ENCODE measurements at regions not wholly inside any gene's neighbourhood (a gene's known extent, or its start where the extent isn't known, plus 50 kb on each side); places are given as distances from the start of the nearest gene placed in this dataset.
"Not testable (repeated sequence)": the region's sequence is repeated elsewhere in the genome, so short reads cannot be mapped to it uniquely, and the experiment has no call there.

GRCh38 chr1:34371179-34371578 is 194.5 kb downstream of the C1orf94 start:
- not testable (repeated sequence) for H3K36me3 ChIP-seq (ENCODE audit: control insufficient read depth in 1 of 2, insufficient read depth in 2 of 2, low read length in 2 of 2); H3K4ac ChIP-seq (ENCODE audit: low read depth, low read length); DNase-seq; H3K4me1 ChIP-seq (ENCODE audit: control insufficient read depth in 1 of 2, insufficient read depth in 2 of 2, low read length in 2 of 2); H4K8ac ChIP-seq (ENCODE audit: low read depth, low read length); H2AFZ ChIP-seq (ENCODE audit: insufficient read depth, low read length, poor library complexity); H3K79me1 ChIP-seq (ENCODE audit: low read length); H3K4me3 ChIP-seq (ENCODE audit: low read depth, low read length); H3K4me2 ChIP-seq (ENCODE audit: low read length); H3K27ac ChIP-seq (ENCODE audit: low read depth, low read length); H3K27me3 ChIP-seq (ENCODE audit: insufficient read depth, low read length); H4K91ac ChIP-seq (ENCODE audit: low read depth, low read length); H3K18ac ChIP-seq (ENCODE audit: low read length); H3K79me2 ChIP-seq (ENCODE audit: control insufficient read depth, insufficient read depth, low read length, poor library complexity); H2AK5ac ChIP-seq (ENCODE audit: low read length); H3K23ac ChIP-seq (ENCODE audit: low read length); H2BK120ac ChIP-seq (ENCODE audit: insufficient read depth, low read length, poor library complexity); H2BK5ac ChIP-seq (ENCODE audit: low read depth, low read length, poor library complexity); H3K14ac ChIP-seq (ENCODE audit: low read length); H3K9ac ChIP-seq (ENCODE audit: low read length); H3K9me3 ChIP-seq (ENCODE audit: insufficient read depth, low read depth, low read length); H2BK12ac ChIP-seq (ENCODE audit: low read length); H4K12ac ChIP-seq (ENCODE audit: low read depth, low read length)
- no CpG with 5 or more reads among the region's 5 CpGs for WGBS (ENCODE audit: extremely low coverage, insufficient coverage, insufficient read length)

GRCh38 chr1:34371829-34372532 is 195.3 kb downstream of the C1orf94 start:
- Histone ChIP-seq H2BK12ac (ENCODE audit: low read length) (no peak overlapping the region), H2BK5ac (ENCODE audit: low read depth, low read length, poor library complexity) (no peak overlapping the region)
- no CpG with 5 or more reads among the region's 1 CpG for WGBS (ENCODE audit: extremely low coverage, insufficient coverage, insufficient read length)

GRCh38 chr1:34372891-34373290 is 196.2 kb downstream of the C1orf94 start:
- no peak for DNase-seq
- Histone ChIP-seq H3K4ac (ENCODE audit: low read depth, low read length) (no peak overlapping the region), H3K27me3 (ENCODE audit: insufficient read depth, low read length) (no peaks in the 10 kb centered on the region), H3K18ac (ENCODE audit: low read length) (no peak overlapping the region), H3K79me1 (ENCODE audit: low read length) (no peaks in the 10 kb centered on the region), H3K36me3 (ENCODE audit: control insufficient read depth in 1 of 2, insufficient read depth in 2 of 2, low read length in 2 of 2) (no peaks in the 10 kb centered on the region), H2BK5ac (ENCODE audit: low read depth, low read length, poor library complexity) (no peak overlapping the region), H3K9me3 (ENCODE audit: insufficient read depth, low read depth, low read length) (no peaks in the 10 kb centered on the region), H2BK120ac (ENCODE audit: insufficient read depth, low read length, poor library complexity) (no peak overlapping the region), H3K4me2 (ENCODE audit: low read length) (no peak overlapping the region), H3K14ac (ENCODE audit: low read length) (no peak overlapping the region), H4K8ac (ENCODE audit: low read depth, low read length) (no peak overlapping the region), H2BK12ac (ENCODE audit: low read length) (no peak overlapping the region), H3K79me2 (ENCODE audit: control insufficient read depth, insufficient read depth, low read length, poor library complexity) (no peaks in the 10 kb centered on the region), H3K27ac (ENCODE audit: low read depth, low read length) (no peak overlapping the region), H3K4me1 (ENCODE audit: control insufficient read depth in 1 of 2, insufficient read depth in 2 of 2, low read length in 2 of 2) (no peaks in the 10 kb centered on the region), H4K12ac (ENCODE audit: low read depth, low read length) (no peak overlapping the region), H4K91ac (ENCODE audit: low read depth, low read length) (no peak overlapping the region), H3K4me3 (ENCODE audit: low read depth, low read length) (no peak overlapping the region), H3K9ac (ENCODE audit: low read length) (no peak overlapping the region), H3K23ac (ENCODE audit: low read length) (no peak overlapping the region), H2AK5ac (ENCODE audit: low read length) (no peak overlapping the region), H2AFZ (ENCODE audit: insufficient read depth, low read length, poor library complexity) (no peak overlapping the region)
- no CpG with 5 or more reads among the region's 1 CpG for WGBS (ENCODE audit: extremely low coverage, insufficient coverage, insufficient read length)

More at GRCh38 chr1:34371829-34372532, 195.3 kb downstream of the C1orf94 start:
- no peak overlapping the region for H4K8ac ChIP-seq (ENCODE audit: low read depth, low read length)
- H2AFZ ChIP-seq (ENCODE audit: insufficient read depth, low read length, poor library complexity) = no peak overlapping the region
- no peaks in the 10 kb centered on the region for H3K79me1 ChIP-seq (ENCODE audit: low read length)
- H3K18ac ChIP-seq (ENCODE audit: low read length) = no peak overlapping the region
- H2BK120ac ChIP-seq (ENCODE audit: insufficient read depth, low read length, poor library complexity) = no peak overlapping the region
- H3K4me2 ChIP-seq (ENCODE audit: low read length) = no peak overlapping the region
- H3K79me2 ChIP-seq (ENCODE audit: control insufficient read depth, insufficient read depth, low read length, poor library complexity) = no peaks in the 10 kb centered on the region
- H2AK5ac ChIP-seq (ENCODE audit: low read length) = no peak overlapping the region
- no peak overlapping the region for H3K14ac ChIP-seq (ENCODE audit: low read length)
- H3K36me3 ChIP-seq (ENCODE audit: control insufficient read depth in 1 of 2, insufficient read depth in 2 of 2, low read length in 2 of 2) = no peaks in the 10 kb centered on the region
- H4K12ac ChIP-seq (ENCODE audit: low read depth, low read length) = no peak overlapping the region
- no peak overlapping the region for H3K27ac ChIP-seq (ENCODE audit: low read depth, low read length)
- H3K9ac ChIP-seq (ENCODE audit: low read length) = no peak overlapping the region
- no peaks in the 10 kb centered on the region for H3K4me1 ChIP-seq (ENCODE audit: control insufficient read depth in 1 of 2, insufficient read depth in 2 of 2, low read length in 2 of 2)
- H3K27me3 ChIP-seq (ENCODE audit: insufficient read depth, low read length) = no peaks in the 10 kb centered on the region
- H3K9me3 ChIP-seq (ENCODE audit: insufficient read depth, low read depth, low read length) = no peaks in the 10 kb centered on the region
- no peak overlapping the region for H3K4ac ChIP-seq (ENCODE audit: low read depth, low read length)
- no peak overlapping the region for H3K4me3 ChIP-seq (ENCODE audit: low read depth, low read length)
- H3K23ac ChIP-seq (ENCODE audit: low read length) = no peak overlapping the region
- peak in 1 of 2 donors; percentile 4 for DNase-seq
- no peak overlapping the region for H4K91ac ChIP-seq (ENCODE audit: low read depth, low read length)

GRCh38 chr1:34373912-34374311 is 197.2 kb downstream of the C1orf94 start:
- Histone ChIP-seq H3K4me2 (ENCODE audit: low read length) (no peak overlapping the region), H3K79me1 (ENCODE audit: low read length) (no peaks in the 10 kb centered on the region), H2BK120ac (ENCODE audit: insufficient read depth, low read length, poor library complexity) (no peak overlapping the region), H3K4me1 (ENCODE audit: control insufficient read depth in 1 of 2, insufficient read depth in 2 of 2, low read length in 2 of 2) (no peaks in the 10 kb centered on the region), H2AK5ac (ENCODE audit: low read length) (no peak overlapping the region), H3K79me2 (ENCODE audit: control insufficient read depth, insufficient read depth, low read length, poor library complexity) (no peaks in the 10 kb centered on the region), H4K91ac (ENCODE audit: low read depth, low read length) (no peak overlapping the region), H3K36me3 (ENCODE audit: control insufficient read depth in 1 of 2, insufficient read depth in 2 of 2, low read length in 2 of 2) (no peaks in the 10 kb centered on the region), H2BK5ac (ENCODE audit: low read depth, low read length, poor library complexity) (no peak overlapping the region), H4K12ac (ENCODE audit: low read depth, low read length) (no peak overlapping the region), H3K23ac (ENCODE audit: low read length) (no peak overlapping the region), H3K14ac (ENCODE audit: low read length) (no peak overlapping the region), H3K27ac (ENCODE audit: low read depth, low read length) (no peak overlapping the region), H3K4me3 (ENCODE audit: low read depth, low read length) (no peak overlapping the region), H2AFZ (ENCODE audit: insufficient read depth, low read length, poor library complexity) (no peak overlapping the region), H3K27me3 (ENCODE audit: insufficient read depth, low read length) (no peaks in the 10 kb centered on the region), H3K18ac (ENCODE audit: low read length) (no peak overlapping the region), H3K9ac (ENCODE audit: low read length) (no peak overlapping the region), H4K8ac (ENCODE audit: low read depth, low read length) (no peak overlapping the region), H2BK12ac (ENCODE audit: low read length) (no peak overlapping the region), H3K4ac (ENCODE audit: low read depth, low read length) (no peak overlapping the region), H3K9me3 (ENCODE audit: insufficient read depth, low read depth, low read length) (no peaks in the 10 kb centered on the region)
- no peak for DNase-seq
